Liver (tissue), 8 donors: ENCODE measurements at regions not wholly inside any gene's neighbourhood (a gene's known extent, or its start where the extent isn't known, plus 50 kb on each side); places are given as distances from the start of the nearest gene placed in this dataset.

ENCODE experiments used
- DNase-seq: peaks from one replicate; pipeline ENCODE4 v3.0.0-alpha.2; 2017; ENCODE audit warnings: low spot score
- H3K27ac ChIP-seq, 2 donors: one replicate each; pipeline ENCODE4 v1.7.0; 2013; ENCODE audit warnings: inconsistent platforms in 2 of 2, low read length in 2 of 2, control low read depth in 1 of 2, low read depth in 1 of 2, mild to moderate bottlenecking in 1 of 2
- H3K27me3 ChIP-seq, 4 donors: one replicate each; pipeline versions ENCODE4 v1.6.1 to v1.7.0; 2013; ENCODE audit warnings: low read length in 3 of 4, inconsistent platforms in 1 of 4, mild to moderate bottlenecking in 1 of 4, moderate library complexity in 1 of 4; ENCODE audit not compliant: control insufficient read depth in 4 of 4, insufficient read depth in 4 of 4
- H3K36me3 ChIP-seq, 4 donors: one replicate each; pipeline versions ENCODE4 v1.6.1 to v1.7.0; 2013; ENCODE audit warnings: low read length in 3 of 4, mild to moderate bottlenecking in 3 of 4, low read depth in 1 of 4, moderate library complexity in 1 of 4; ENCODE audit not compliant: control insufficient read depth in 4 of 4, insufficient read depth in 3 of 4
- H3K4me1 ChIP-seq, 4 donors: one replicate each; pipeline versions ENCODE4 v1.6.1 to v1.7.0; 2013; ENCODE audit warnings: low read length in 3 of 4, mild to moderate bottlenecking in 3 of 4, moderate library complexity in 1 of 4; ENCODE audit not compliant: control insufficient read depth in 4 of 4, insufficient read depth in 4 of 4
- H3K4me3 ChIP-seq, 3 donors: one replicate each; pipeline versions ENCODE4 v1.6.1 to v1.7.0; 2013; ENCODE audit warnings: low read length in 3 of 3, control low read depth in 1 of 3, low read depth in 1 of 3, mild to moderate bottlenecking in 1 of 3
- H3K9ac ChIP-seq, 2 donors: one replicate each; pipeline ENCODE4 v1.7.0; 2013; ENCODE audit warnings: low read length in 2 of 2, mild to moderate bottlenecking in 2 of 2, moderate library complexity in 2 of 2, control low read depth in 1 of 2, low read depth in 1 of 2
- H3K9me3 ChIP-seq, 4 donors: one replicate each; pipeline versions ENCODE4 v1.6.1 to v1.7.0; 2013; ENCODE audit warnings: low read length in 3 of 4; ENCODE audit not compliant: control insufficient read depth in 4 of 4
- ATF3 ChIP-seq: IDR thresholded peaks from 2 replicates; pipeline ENCODE4 v1.6.1; 2016; ENCODE audit warnings: antibody characterized with exemption
- CTCF ChIP-seq: fragments of 150-350 bp; IDR thresholded peaks from 2 replicates; pipeline ENCODE4 v1.5.1; 2017; ENCODE audit warnings: improper control_type of control experiment, low read depth, low read length; ENCODE audit not compliant: missing input control
- EGR1 ChIP-seq, 2 donors: IDR thresholded peaks; 2 replicates each; pipeline ENCODE4 v1.6.1; 2016 to 2018; ENCODE audit warnings: antibody characterized with exemption in 2 of 2, low read depth in 2 of 2
- FOXA1 ChIP-seq: IDR thresholded peaks from 2 replicates; pipeline ENCODE4 v1.6.1; 2016; ENCODE audit warnings: antibody characterized with exemption
- FOXA2 ChIP-seq: IDR thresholded peaks from 2 replicates; pipeline ENCODE4 v1.6.1; 2016; ENCODE audit warnings: antibody characterized with exemption
- GABPA ChIP-seq, 2 donors: IDR thresholded peaks in 1 of 2; conservative IDR thresholded peaks in 1 of 2; 2 replicates each; pipeline ENCODE4 v1.6.1; 2016; ENCODE audit warnings: antibody characterized with exemption in 2 of 2, mild to moderate bottlenecking in 1 of 2, moderate library complexity in 1 of 2
- HNF4A ChIP-seq, 2 donors: conservative IDR thresholded peaks; 2 replicates each; pipeline ENCODE4 v1.6.1; 2016; ENCODE audit warnings: antibody characterized with exemption in 2 of 2, mild to moderate bottlenecking in 2 of 2
- JUND ChIP-seq, 2 donors: IDR thresholded peaks; 2 replicates each; pipeline ENCODE4 v1.6.1; 2016; ENCODE audit warnings: antibody characterized with exemption in 2 of 2
- MAX ChIP-seq: IDR thresholded peaks from 2 replicates; pipeline ENCODE4 v1.6.1; 2016; ENCODE audit warnings: antibody characterized with exemption
- NR2F2 ChIP-seq: IDR thresholded peaks from 2 replicates; pipeline ENCODE4 v1.6.1; 2016; ENCODE audit warnings: antibody characterized with exemption
- RAD21 ChIP-seq, 2 donors: IDR thresholded peaks; 2 replicates each; pipeline ENCODE4 v1.6.1; 2016; ENCODE audit warnings: antibody characterized with exemption in 2 of 2, mild to moderate bottlenecking in 2 of 2
- REST ChIP-seq: IDR thresholded peaks from 2 replicates; pipeline ENCODE4 v1.6.1; 2016; ENCODE audit warnings: antibody characterized with exemption, mild to moderate bottlenecking
- RXRA ChIP-seq, 2 donors: IDR thresholded peaks; 2 replicates each; pipeline ENCODE4 v1.6.1; 2017 to 2018; ENCODE audit warnings: antibody characterized with exemption in 2 of 2, mild to moderate bottlenecking in 1 of 2
- SP1 ChIP-seq: IDR thresholded peaks from 2 replicates; pipeline ENCODE4 v1.6.1; 2018; ENCODE audit warnings: antibody characterized with exemption, mild to moderate bottlenecking
- TAF1 ChIP-seq: conservative IDR thresholded peaks from 2 replicates; pipeline ENCODE4 v1.6.1; 2016; ENCODE audit warnings: antibody characterized with exemption, mild to moderate bottlenecking
- YY1 ChIP-seq: IDR thresholded peaks from 2 replicates; pipeline ENCODE4 v1.6.1; 2016; ENCODE audit warnings: antibody characterized with exemption, mild to moderate bottlenecking
- ZBTB33 ChIP-seq: IDR thresholded peaks from 2 replicates; pipeline ENCODE4 v1.6.1; 2016; ENCODE audit warnings: antibody characterized with exemption
- WGBS: extraction: QIAGEN DNeasy Blood & Tissue Kit; methylation state at CpG from one replicate; pipeline ENCODE4 v1.1.7; 2013; 5-methylcytosine and 5-hydroxymethylcytosine counted together
- donor health status: healthy.
- donor health status: healthy.
- donor health status: healthy.
- donor health status: healthy.
- donor health status: healthy.

- TF ChIP-seq MAX (peak; percentile 38), YY1 (peak; percentile 15), RAD21 (IDR thresholded peaks at IDR 0.05) (peak in 1 of 2 donors; percentile 20), FOXA1 (no peak), NR2F2 (no peak), RXRA (IDR thresholded peaks at IDR 0.05) (peak; percentile 26 to 36), SP1 (peak; percentile 38), EGR1 (IDR thresholded peaks at IDR 0.05; ENCODE audit: low read depth in 2 of 2) (no peak), HNF4A (conservative IDR thresholded peaks at IDR 0.05) (peak; percentile 71 to 75)
- Histone ChIP-seq H3K9ac (no peak overlapping the region), H3K36me3 (no peaks in the 10 kb centered on the region), H3K4me1 (peaks cover 6 to 59% (median 25%) of the 10 kb centered on the region in 4 donors), H3K9me3 (peaks cover 0 to 3% (median 1%) of the 10 kb centered on the region in 4 donors), H3K27ac (no peak overlapping the region), H3K4me3 (no peak overlapping the region), H3K27me3 (no peaks in the 10 kb centered on the region)
- no peak for DNase-seq
- WGBS = 18% methylated on average over 1 of the region's 1 CpG
Measured at GRCh38 chr1:222066539-222066938, 324.6 kb upstream of the DUSP10 start.

- Histone ChIP-seq H3K9me3 (peaks cover 0 to 3% (median 1%) of the 10 kb centered on the region in 4 donors), H3K4me3 (peak overlapping the region in 1 of 3 donors; percentile 57), H3K27me3 (no peaks in the 10 kb centered on the region), H3K36me3 (no peaks in the 10 kb centered on the region), H3K27ac (no peak overlapping the region), H3K9ac (no peak overlapping the region), H3K4me1 (peaks cover 5 to 59% (median 26%) of the 10 kb centered on the region in 4 donors)
- TF ChIP-seq ZBTB33 = no peak
- no peak for TF ChIP-seq ATF3
- TF ChIP-seq CTCF = no peak
- no peak for TF ChIP-seq TAF1
- no peak for DNase-seq
- 99% methylated on average over 3 of the region's 3 CpGs for WGBS
Measured at GRCh38 chr1:222065234-222065633, 323.3 kb upstream of the DUSP10 start.

- H3K4me1 ChIP-seq = peaks cover 5 to 59% (median 30%) of the 10 kb centered on the region in 4 donors
- no peak overlapping the region for H3K27ac ChIP-seq
- no peak overlapping the region for H3K9ac ChIP-seq
- 94% methylated on average over 3 of the region's 3 CpGs for WGBS
- peak overlapping the region in 1 of 3 donors; percentile 57 for H3K4me3 ChIP-seq
- H3K36me3 ChIP-seq = no peaks in the 10 kb centered on the region
- no peak for DNase-seq
- H3K27me3 ChIP-seq = no peaks in the 10 kb centered on the region
- peaks cover 0 to 3% (median 1%) of the 10 kb centered on the region in 4 donors for H3K9me3 ChIP-seq
- TF ChIP-seq TAF1 = no peak
- no peak for TF ChIP-seq YY1
- TF ChIP-seq FOXA1 = no peak
- no peak for TF ChIP-seq RAD21 (IDR thresholded peaks at IDR 0.05)
- TF ChIP-seq FOXA2 = no peak
- TF ChIP-seq MAX = no peak
- no peak for TF ChIP-seq REST
- TF ChIP-seq SP1 = no peak
- TF ChIP-seq NR2F2 = no peak
- no peak for TF ChIP-seq RXRA (IDR thresholded peaks at IDR 0.05)
- no peak for TF ChIP-seq HNF4A (conservative IDR thresholded peaks at IDR 0.05)
- TF ChIP-seq GABPA (IDR thresholded peaks at IDR 0.05 in 1 of 2, conservative IDR thresholded peaks at IDR 0.05 in 1 of 2) = no peak
- no peak for TF ChIP-seq JUND (IDR thresholded peaks at IDR 0.05)
Measured at GRCh38 chr1:222064388-222065211, 322.7 kb upstream of the DUSP10 start.
